GM10266 (cell line): ENCODE measurements at regions not wholly inside any gene's neighbourhood (a gene's known extent, or its start where the extent isn't known, plus 50 kb on each side); places are given as distances from the start of the nearest gene placed in this dataset.

Experiments
- DNase-seq: peaks from one replicate; pipeline ENCODE4 v3.0.0; 2012; ENCODE audit errors: extremely low spot score
- CTCF ChIP-seq: IDR thresholded peaks from 2 replicates; pipeline ENCODE4 v1.5.1; 2012; ENCODE audit warnings: mild to moderate bottlenecking, low read depth; ENCODE audit not compliant: control insufficient read depth, insufficient read depth; ENCODE audit errors: missing control alignments

- TF ChIP-seq CTCF = no peak
- DNase-seq = no peak
These were observed 579.6 kb upstream of the MAP3K7 start for GRCh38 chr6:91166271-91167046.

- DNase-seq = no peak
- no peak for TF ChIP-seq CTCF
These were observed 577.2 kb upstream of the MAP3K7 start for GRCh38 chr6:91164105-91164504.

- no peak for DNase-seq
- no peak for TF ChIP-seq CTCF
These were observed 574.4 kb upstream of the MAP3K7 start for GRCh38 chr6:91161246-91161645.

- no peak for DNase-seq
- no peak for TF ChIP-seq CTCF
These were observed 568.4 kb upstream of the MAP3K7 start for GRCh38 chr6:91155129-91155785.

- DNase-seq = no peak
- no peak for TF ChIP-seq CTCF
These were observed 566.0 kb upstream of the MAP3K7 start for GRCh38 chr6:91152824-91153223.

GRCh38 chr6:91149956-91150705 lies 563.3 kb upstream of the MAP3K7 start:
- no peak for DNase-seq
- TF ChIP-seq CTCF = no peak
